Inferior parietal cortex (tissue), 1 donor: ENCODE measurements at regions not wholly inside any gene's neighbourhood (a gene's known extent, or its start where the extent isn't known, plus 50 kb on each side); places are given as distances from the start of the nearest gene placed in this dataset.

Experiments
- DNase-seq: peaks from one replicate; pipeline ENCODE4 v3.0.0-alpha.2; 2016; ENCODE audit errors: extremely low spot score

GRCh38 chr18:42394238-42394637, 439.2 kb downstream of the PIK3C3 start:
- no peak for DNase-seq

GRCh38 chr18:42401131-42401673, 446.2 kb downstream of the PIK3C3 start:
- DNase-seq, result no peak

GRCh38 chr18:42404151-42404550, 449.1 kb downstream of the PIK3C3 start:
- DNase-seq, result no peak

GRCh38 chr18:42409005-42409404, 454.0 kb downstream of the PIK3C3 start:
- DNase-seq, result no peak

GRCh38 chr18:42412281-42412680, 457.2 kb downstream of the PIK3C3 start:
- no peak for DNase-seq

GRCh38 chr18:42412896-42413295, 457.9 kb downstream of the PIK3C3 start:
- no peak for DNase-seq

GRCh38 chr18:42413870-42414269, 458.8 kb downstream of the PIK3C3 start:
- no peak for DNase-seq

- DNase-seq, result no peak
These were observed 459.9 kb downstream of the PIK3C3 start for GRCh38 chr18:42414756-42415454.

- no peak for DNase-seq
These were observed 462.2 kb downstream of the PIK3C3 start for GRCh38 chr18:42417189-42417588.

- DNase-seq, result no peak
These were observed 463.1 kb downstream of the PIK3C3 start for GRCh38 chr18:42418121-42418520.

GRCh38 chr18:42425025-42425424, 470.0 kb downstream of the PIK3C3 start:
- no peak for DNase-seq

- DNase-seq, result no peak
These were observed 471.5 kb downstream of the PIK3C3 start for GRCh38 chr18:42426496-42427015.

GRCh38 chr18:42429196-42429595, 474.2 kb downstream of the PIK3C3 start:
- DNase-seq, result no peak

GRCh38 chr18:42436222-42436765, 481.3 kb downstream of the PIK3C3 start:
- no peak for DNase-seq

- DNase-seq, result no peak
These were observed 482.0 kb downstream of the PIK3C3 start for GRCh38 chr18:42437001-42437400.

GRCh38 chr18:42437646-42438045, 482.6 kb downstream of the PIK3C3 start:
- DNase-seq, result no peak

- no peak for DNase-seq
These were observed 487.6 kb downstream of the PIK3C3 start for GRCh38 chr18:42442656-42443055.

- DNase-seq, result no peak
These were observed 489.3 kb downstream of the PIK3C3 start for GRCh38 chr18:42444349-42444748.

- no peak for DNase-seq
These were observed 490.3 kb downstream of the PIK3C3 start for GRCh38 chr18:42445359-42445758.

- DNase-seq, result no peak
These were observed 491.2 kb downstream of the PIK3C3 start for GRCh38 chr18:42446195-42446594.

GRCh38 chr18:42447688-42448087, 492.7 kb downstream of the PIK3C3 start:
- DNase-seq, result no peak

- no peak for DNase-seq
These were observed 503.2 kb downstream of the PIK3C3 start for GRCh38 chr18:42458226-42458625.

GRCh38 chr18:42459873-42460272, 504.8 kb downstream of the PIK3C3 start:
- no peak for DNase-seq
